MM.1S (cell line): ENCODE measurements at regions not wholly inside any gene's neighbourhood (a gene's known extent, or its start where the extent isn't known, plus 50 kb on each side); places are given as distances from the start of the nearest gene placed in this dataset.

Source experiments
- DNase-seq: peaks from one replicate; pipeline ENCODE4 v3.0.0-alpha.2; 2015
- H2AFZ ChIP-seq: fragments of 300-600 bp; sonication (generic); 2 replicates; pipeline ENCODE4 v1.6.0; 2016; ENCODE audit warnings: antibody characterized with exemption, low read length
- H3F3A ChIP-seq: fragments of 300-600 bp; sonication (generic); 2 replicates; pipeline ENCODE4 v1.6.1; 2016; ENCODE audit warnings: mild to moderate bottlenecking, antibody characterized with exemption, low read length, moderate library complexity, mixed read lengths; ENCODE audit not compliant: insufficient read depth
- H3K27ac ChIP-seq: fragments of 300-600 bp; sonication (generic); 2 replicates; pipeline ENCODE4 v1.5.1; 2016; ENCODE audit warnings: mild to moderate bottlenecking, low read length
- H3K27me3 ChIP-seq: fragments of 300-600 bp; sonication (generic); replicated peaks from 2 replicates; pipeline ENCODE4 v1.6.0; 2016; ENCODE audit warnings: low read length; ENCODE audit not compliant: insufficient read depth
- H3K36me3 ChIP-seq: fragments of 300-600 bp; sonication (generic); replicated peaks from 2 replicates; pipeline ENCODE4 v1.6.1; 2016; ENCODE audit warnings: mild to moderate bottlenecking, low read length, mixed read lengths; ENCODE audit not compliant: insufficient read depth
- H3K4me1 ChIP-seq: fragments of 300-600 bp; sonication (generic); 2 replicates; pipeline ENCODE4 v1.6.1; 2016; ENCODE audit warnings: low read length, mixed read lengths
- H3K4me2 ChIP-seq: fragments of 300-600 bp; sonication (generic); 2 replicates; pipeline ENCODE4 v1.6.0; 2016; ENCODE audit warnings: low read depth, low read length
- H3K4me3 ChIP-seq: fragments of 300-600 bp; sonication (generic); 2 replicates; pipeline ENCODE4 v1.5.1; 2016; ENCODE audit warnings: low read length, mixed read lengths
- H3K79me2 ChIP-seq: fragments of 300-600 bp; sonication (generic); 2 replicates; pipeline ENCODE4 v1.6.1; 2016; ENCODE audit warnings: mixed run types, low read length, mixed read lengths
- H3K9ac ChIP-seq: fragments of 300-600 bp; sonication (generic); 2 replicates; pipeline ENCODE4 v1.6.1; 2016; ENCODE audit warnings: low read length, mixed read lengths
- H3K9me2 ChIP-seq: fragments of 300-600 bp; sonication (generic); replicated peaks from 2 replicates; pipeline ENCODE4 v1.6.1; 2016; ENCODE audit warnings: mild to moderate bottlenecking, low read length, mixed read lengths; ENCODE audit not compliant: insufficient read depth
- H3K9me3 ChIP-seq: fragments of 300-600 bp; sonication (generic); replicated peaks from 2 replicates; pipeline ENCODE4 v1.6.1; 2016; ENCODE audit warnings: mild to moderate bottlenecking, low read length, mixed read lengths; ENCODE audit not compliant: insufficient read depth
- H4K20me1 ChIP-seq: fragments of 300-600 bp; sonication (generic); 2 replicates; pipeline ENCODE4 v1.6.1; 2016; ENCODE audit warnings: mild to moderate bottlenecking, low read length, moderate library complexity, mixed read lengths; ENCODE audit not compliant: insufficient read depth
- EZH2 ChIP-seq: fragments of 300-600 bp; sonication (generic); optimal IDR thresholded peaks from 2 replicates; pipeline ENCODE3; 2017; ENCODE audit warnings: low read depth, mild to moderate bottlenecking, antibody characterized with exemption, low read length, mixed read lengths
- EZH2phosphoT487 ChIP-seq: fragments of 300-600 bp; sonication (generic); IDR thresholded peaks from 2 replicates; pipeline ENCODE4 v1.6.1; 2018; ENCODE audit warnings: antibody characterized with exemption, low read length
- TF ChIP-seq, protein P1 (sequence below): fragments of 300-600 bp; sonication (generic); IDR thresholded peaks from 2 replicates; pipeline ENCODE4 v1.5.1; 2016; ENCODE audit warnings: antibody characterized with exemption, low read length, mixed read lengths

DNA sequence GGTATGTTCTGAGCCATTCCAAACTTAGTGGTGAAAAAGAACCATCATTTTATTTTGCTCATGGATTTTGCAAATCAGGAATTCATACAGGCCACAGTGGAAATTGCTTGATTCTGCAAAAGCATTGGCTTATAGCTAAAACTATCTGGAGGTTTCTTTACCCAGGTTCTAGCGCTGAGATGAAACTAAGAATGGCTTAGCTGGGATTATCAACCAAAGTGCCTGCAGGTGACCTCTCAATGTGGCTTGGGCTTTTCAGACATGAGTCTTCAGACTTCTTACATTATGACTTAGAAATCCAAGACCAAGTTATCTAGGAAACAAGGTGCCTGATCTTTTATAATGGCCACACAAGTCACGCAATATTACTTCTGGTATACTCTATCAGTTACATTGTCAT, 140.1 kb downstream of the HGF start:
- Histone ChIP-seq H3K36me3 (no peaks in the 10 kb centered on the region), H2AFZ (no peak overlapping the region), H3K9me3 (no peaks in the 10 kb centered on the region), H3K4me2 (no peak overlapping the region), H3K79me2 (no peaks in the 10 kb centered on the region), H3K4me3 (no peak overlapping the region), H3K27ac (no peak overlapping the region), H3K4me1 (peaks cover 17% of the 10 kb centered on the region), H3K9me2 (no peaks in the 10 kb centered on the region), H3K9ac (no peak overlapping the region), H4K20me1 (no peaks in the 10 kb centered on the region), H3F3A (no peaks in the 10 kb centered on the region), H3K27me3 (no peaks in the 10 kb centered on the region)
- peak; percentile 65 for DNase-seq
- no peak for TF ChIP-seq EZH2
- TF ChIP-seq EZH2phosphoT487, result no peak
- TF ChIP-seq, protein P1, sequence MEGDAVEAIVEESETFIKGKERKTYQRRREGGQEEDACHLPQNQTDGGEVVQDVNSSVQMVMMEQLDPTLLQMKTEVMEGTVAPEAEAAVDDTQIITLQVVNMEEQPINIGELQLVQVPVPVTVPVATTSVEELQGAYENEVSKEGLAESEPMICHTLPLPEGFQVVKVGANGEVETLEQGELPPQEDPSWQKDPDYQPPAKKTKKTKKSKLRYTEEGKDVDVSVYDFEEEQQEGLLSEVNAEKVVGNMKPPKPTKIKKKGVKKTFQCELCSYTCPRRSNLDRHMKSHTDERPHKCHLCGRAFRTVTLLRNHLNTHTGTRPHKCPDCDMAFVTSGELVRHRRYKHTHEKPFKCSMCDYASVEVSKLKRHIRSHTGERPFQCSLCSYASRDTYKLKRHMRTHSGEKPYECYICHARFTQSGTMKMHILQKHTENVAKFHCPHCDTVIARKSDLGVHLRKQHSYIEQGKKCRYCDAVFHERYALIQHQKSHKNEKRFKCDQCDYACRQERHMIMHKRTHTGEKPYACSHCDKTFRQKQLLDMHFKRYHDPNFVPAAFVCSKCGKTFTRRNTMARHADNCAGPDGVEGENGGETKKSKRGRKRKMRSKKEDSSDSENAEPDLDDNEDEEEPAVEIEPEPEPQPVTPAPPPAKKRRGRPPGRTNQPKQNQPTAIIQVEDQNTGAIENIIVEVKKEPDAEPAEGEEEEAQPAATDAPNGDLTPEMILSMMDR, result no peak

DNA sequence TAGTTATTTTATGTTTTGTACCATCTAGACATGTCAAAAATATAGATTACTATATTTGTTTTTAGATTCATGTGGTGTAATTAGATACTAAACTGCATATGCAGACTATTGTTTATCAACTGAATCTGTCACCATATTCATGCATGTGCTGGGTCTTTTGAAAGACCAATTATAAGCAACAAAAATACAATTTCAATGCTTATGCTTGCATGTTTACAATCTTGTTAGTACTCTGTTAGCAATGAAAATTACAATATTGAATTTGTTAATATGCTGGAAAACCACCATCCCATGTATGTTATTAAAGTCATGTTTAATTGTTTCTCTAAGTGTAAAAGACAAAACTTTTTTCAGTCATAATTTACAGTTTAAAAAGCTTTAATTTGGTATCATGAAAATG, 140.9 kb downstream of the HGF start:
- H3K9me2 ChIP-seq, result no peaks in the 10 kb centered on the region
- no peaks in the 10 kb centered on the region for H3K9me3 ChIP-seq
- H3K36me3 ChIP-seq, result no peaks in the 10 kb centered on the region
- H3K4me3 ChIP-seq, result no peak overlapping the region
- no peak overlapping the region for H2AFZ ChIP-seq
- DNase-seq, result no peak
- no peaks in the 10 kb centered on the region for H3K27me3 ChIP-seq
- TF ChIP-seq, protein P1, result no peak
- TF ChIP-seq EZH2 (no peak), EZH2phosphoT487 (no peak)
- 0 out of 2 replicates have a peak, but pooled peaks cover 4% of the 10 kb centered on the region for H3F3A ChIP-seq
- H3K79me2 ChIP-seq, result no peaks in the 10 kb centered on the region
- no peak overlapping the region for H3K4me2 ChIP-seq
- no peak overlapping the region for H3K27ac ChIP-seq
- H3K4me1 ChIP-seq, result peaks cover 24% of the 10 kb centered on the region
- H3K9ac ChIP-seq, result no peak overlapping the region
- no peaks in the 10 kb centered on the region for H4K20me1 ChIP-seq

DNA sequence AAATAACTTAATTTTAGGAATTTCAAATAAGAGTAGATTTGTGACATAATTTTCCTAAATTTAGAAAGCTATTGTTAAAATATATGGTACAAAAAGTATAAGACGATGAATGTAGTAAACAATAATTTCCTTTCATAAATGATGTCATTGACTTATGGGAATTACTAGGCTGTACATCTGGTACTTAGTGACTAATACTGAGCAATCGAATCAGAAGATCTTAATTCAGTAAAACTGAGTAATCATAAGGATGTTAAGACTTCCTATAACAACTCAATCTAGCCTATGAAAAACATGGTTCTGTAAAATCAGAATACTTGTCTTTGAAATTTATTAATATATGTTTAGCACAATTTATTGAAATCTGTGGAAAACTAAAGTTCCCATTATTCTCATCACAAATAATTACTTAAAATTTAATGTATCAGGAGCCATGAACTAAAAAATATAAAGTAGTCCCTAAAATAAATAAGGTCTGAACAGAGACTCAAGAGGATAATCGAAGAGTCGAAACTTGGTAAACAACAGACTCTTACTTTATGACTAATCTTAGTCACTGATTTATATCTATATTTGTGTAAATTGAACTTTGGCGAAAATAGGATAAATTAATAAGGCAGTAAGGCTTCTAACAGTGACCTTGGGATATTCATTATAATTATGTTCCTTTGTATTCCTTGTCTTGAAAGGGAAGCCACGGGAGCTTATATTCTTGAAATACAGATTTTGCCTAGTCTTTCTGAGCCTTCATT, 142.1 kb downstream of the HGF start:
- H2AFZ ChIP-seq, result no peak overlapping the region
- H3K9me3 ChIP-seq, result no peaks in the 10 kb centered on the region
- no peaks in the 10 kb centered on the region for H3K9me2 ChIP-seq
- H4K20me1 ChIP-seq, result no peaks in the 10 kb centered on the region
- H3K4me3 ChIP-seq, result no peak overlapping the region
- H3K79me2 ChIP-seq, result no peaks in the 10 kb centered on the region
- TF ChIP-seq EZH2phosphoT487, result no peak
- TF ChIP-seq, protein P1, result no peak
- no peak for TF ChIP-seq EZH2
- H3F3A ChIP-seq, result 0 out of 2 replicates have a peak, but pooled peaks cover 6% of the 10 kb centered on the region
- peaks cover 25% of the 10 kb centered on the region for H3K4me1 ChIP-seq
- H3K36me3 ChIP-seq, result no peaks in the 10 kb centered on the region
- H3K9ac ChIP-seq, result no peak overlapping the region
- DNase-seq, result no peak
- H3K4me2 ChIP-seq, result no peak overlapping the region
- H3K27ac ChIP-seq, result no peak overlapping the region
- no peaks in the 10 kb centered on the region for H3K27me3 ChIP-seq
